ENCODE measurements at regions not wholly inside any gene's neighbourhood (a gene's known extent, or its start where the extent isn't known, plus 50 kb on each side); places are given as distances from the start of the nearest gene placed in this dataset.
"Not testable (repeated sequence)": the region's sequence is repeated elsewhere in the genome, so short reads cannot be mapped to it uniquely, and the experiment has no call there.

DNA sequence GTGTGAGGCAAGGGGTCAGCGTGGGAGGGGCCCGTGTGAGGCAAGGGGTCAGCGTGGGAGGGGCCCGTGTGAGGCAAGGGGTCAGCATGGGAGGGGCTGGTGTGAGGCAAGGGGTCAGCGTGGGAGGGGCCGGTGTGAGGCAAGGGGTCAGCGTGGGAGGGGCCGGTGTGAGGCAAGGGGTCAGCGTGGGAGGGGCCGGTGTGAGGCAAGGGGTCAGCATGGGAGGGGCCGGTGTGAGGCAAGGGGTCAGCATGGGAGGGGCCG is 119.2 kb downstream of the SEPTIN14 start:
- DNase-seq = not testable (repeated sequence)

DNA sequence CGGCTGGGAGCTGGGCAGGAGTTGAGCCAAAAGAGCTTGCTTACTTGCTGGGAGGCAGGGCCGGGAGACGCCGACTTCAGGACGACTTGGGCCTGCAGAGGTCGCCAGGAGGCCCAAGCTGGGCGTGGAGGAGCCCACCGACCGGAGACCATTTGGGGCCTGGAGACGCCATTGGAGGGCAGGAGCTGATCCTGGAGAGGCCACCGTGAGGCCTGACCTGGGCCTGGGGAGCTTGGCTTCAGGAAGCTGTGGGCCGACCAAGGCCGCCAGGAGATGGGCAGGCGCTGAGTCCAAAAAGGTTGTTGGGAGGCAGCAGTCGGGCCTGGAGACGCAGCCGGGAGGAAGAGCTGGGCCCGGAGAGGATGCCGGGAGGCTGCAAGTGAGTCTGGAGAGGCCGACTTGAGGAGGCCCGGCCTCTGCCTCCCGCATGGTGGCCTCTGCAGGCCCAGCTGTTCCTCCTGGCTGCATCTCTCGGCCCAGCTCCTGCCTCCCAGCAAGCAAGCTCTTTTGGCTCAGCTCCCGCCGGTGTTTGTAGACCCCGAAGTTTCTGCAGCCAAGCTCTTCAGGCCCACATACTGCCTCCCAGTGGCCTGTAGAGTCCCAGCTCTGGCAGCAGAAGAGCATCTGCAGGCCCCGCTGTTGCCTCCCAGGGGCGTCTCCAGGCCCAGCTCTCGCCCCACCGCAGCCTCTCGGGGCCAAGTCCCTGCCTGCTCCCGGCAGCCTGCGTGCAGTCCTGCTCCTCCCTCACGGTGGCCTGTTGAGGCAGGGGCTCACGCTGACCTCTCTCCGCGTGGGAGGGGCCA is 119.7 kb downstream of the SEPTIN14 start:
- DNase-seq = not testable (repeated sequence)

DNA sequence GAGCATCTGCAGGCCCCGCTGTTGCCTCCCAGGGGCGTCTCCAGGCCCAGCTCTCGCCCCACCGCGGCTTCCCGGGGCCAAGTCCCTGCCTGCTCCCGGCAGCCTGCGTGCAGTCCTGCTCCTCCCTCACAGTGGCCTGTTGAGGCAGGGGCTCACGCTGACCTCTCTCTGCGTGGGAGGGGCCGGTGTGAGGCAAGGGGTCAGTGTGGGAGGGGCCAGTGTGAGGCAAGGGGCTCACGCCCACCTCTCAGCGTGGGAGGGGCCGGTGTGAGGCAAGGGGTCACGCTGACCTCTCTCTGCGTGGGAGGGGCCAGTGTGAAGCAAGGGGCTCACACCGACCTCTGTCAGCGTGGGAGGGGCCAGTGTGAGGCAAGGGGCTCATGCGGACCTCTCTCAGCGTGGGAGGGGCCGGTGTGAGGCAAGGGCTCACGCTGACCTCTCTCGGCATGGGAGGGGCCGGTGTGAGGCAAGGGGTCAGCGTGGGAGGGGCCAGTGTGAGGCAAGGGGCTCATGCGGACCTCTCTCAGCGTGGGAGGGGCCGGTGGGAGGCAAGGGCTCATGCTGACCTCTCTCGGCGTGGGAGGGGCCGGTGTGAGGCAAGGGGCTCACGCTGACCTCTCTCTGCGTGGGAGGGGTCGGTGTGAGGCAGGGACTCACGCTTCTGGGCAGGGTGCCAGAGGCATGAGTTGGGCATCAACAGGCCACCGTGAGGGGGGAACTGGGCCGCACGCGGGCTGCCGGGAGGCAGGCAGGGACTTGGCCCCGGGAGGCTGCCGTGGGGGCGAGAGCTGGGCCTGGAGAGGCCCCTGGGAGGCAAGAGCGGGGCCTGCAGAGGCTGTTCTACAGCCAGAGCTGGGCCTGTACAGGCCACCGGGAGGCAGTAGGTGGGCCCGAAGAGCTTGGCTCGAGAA is 120.6 kb downstream of the SEPTIN14 start:
- DNase-seq = not testable (repeated sequence)

GRCh38 chr7:55740633-55741250 is 121.8 kb downstream of the SEPTIN14 start:
- DNase-seq = not testable (repeated sequence)

DNA sequence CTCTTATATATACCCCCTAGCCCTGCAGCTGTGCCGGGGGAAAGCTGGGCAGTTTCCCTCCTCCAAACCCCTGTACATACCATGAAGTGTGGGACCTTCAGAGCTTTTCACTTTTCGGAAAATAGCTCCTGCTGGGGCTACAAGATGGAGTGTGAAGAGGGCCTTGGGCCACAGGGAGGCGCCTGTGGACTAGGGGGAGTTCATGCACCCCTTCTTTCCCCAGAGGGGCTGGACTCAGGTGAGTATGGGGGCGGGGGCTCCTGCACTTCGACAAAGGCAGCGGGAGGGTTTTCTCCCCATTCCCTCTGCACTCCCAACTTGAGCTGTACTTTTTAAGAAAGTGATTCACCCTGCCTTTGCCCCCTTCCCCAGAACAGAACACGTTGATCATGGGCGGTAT is 122.5 kb downstream of the SEPTIN14 start:
- not testable (repeated sequence) for DNase-seq

DNA sequence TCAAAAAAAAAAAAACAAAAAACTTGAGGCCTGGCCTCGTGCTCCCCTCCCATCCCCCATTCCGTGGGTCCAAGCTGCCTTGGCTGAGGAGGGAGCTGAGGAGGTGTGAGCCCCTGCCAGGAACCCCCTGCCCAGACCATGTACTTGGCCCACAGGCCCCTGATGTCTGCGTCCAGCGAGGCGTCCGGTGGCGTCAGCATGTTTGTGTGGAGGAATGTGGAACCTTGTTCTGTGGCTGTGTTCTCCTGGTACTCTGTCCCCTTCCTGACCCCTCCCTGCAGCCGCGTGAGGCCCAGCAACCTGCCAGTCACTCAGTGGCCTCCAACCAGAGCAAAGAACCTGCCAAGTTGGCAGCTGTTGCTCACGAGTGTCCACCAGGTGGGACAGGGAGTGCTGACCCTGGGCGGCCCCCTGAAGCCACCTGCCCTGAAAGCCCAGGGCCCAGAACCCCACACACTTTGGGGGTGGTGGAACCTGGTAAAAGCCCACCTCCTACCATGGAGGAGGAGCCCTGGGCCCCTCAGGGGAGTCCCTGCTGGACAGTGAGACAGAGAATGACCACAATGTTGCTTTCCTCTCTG is 125.8 kb downstream of the SEPTIN14 start:
- not testable (repeated sequence) for DNase-seq

GRCh38 chr7:55733241-55734140 is 129.1 kb downstream of the SEPTIN14 start:
- no peak for DNase-seq

- DNase-seq = no peak
Measured at GRCh38 chr7:55731931-55732330, 130.6 kb downstream of the SEPTIN14 start.

GRCh38 chr7:55730197-55730596 is 132.4 kb downstream of the SEPTIN14 start:
- DNase-seq = no peak

DNA sequence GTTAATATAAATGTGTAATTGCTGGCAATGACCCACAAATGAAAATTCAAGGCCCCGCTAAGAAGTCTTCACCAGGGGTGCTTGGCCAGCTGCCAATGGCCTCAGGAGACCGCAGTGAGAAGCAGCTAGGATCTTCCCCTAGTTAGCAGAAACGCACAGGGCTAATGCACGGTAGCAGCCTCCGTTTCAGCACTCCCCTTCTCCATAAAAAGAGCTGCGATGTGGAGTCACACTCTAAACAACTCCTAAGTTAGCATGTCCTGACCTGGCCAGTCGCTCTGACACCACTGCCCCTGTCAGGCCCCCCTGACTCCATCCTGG is 139.0 kb downstream of the SEPTIN14 start:
- no peak for DNase-seq

- DNase-seq = not testable (repeated sequence)
Measured at GRCh38 chr7:55722874-55723620, 139.5 kb downstream of the SEPTIN14 start.

DNA sequence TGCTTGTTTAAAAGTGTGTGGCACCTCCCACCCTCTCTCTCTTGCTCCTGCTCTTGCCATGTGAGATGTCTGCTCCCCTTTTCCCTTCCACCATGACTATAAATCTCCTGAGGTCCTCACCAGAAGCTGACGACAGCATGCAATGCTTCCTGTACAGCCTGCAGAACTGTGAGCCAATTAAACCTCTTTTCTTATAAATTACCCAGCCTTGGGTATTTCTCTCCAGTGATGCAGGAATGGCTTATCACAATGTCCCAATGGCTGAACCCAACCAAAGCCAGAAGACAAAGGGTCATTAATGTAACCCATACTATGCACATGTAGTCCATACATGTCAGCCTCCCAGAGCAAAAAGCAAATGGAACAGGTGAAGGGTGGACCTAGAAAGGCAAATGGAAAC is 141.5 kb downstream of the SEPTIN14 start:
- DNase-seq = not testable (repeated sequence)

GRCh38 chr7:55715247-55715867 is 143.1 kb upstream of the VOPP1 start:
- not testable (repeated sequence) for DNase-seq

DNA sequence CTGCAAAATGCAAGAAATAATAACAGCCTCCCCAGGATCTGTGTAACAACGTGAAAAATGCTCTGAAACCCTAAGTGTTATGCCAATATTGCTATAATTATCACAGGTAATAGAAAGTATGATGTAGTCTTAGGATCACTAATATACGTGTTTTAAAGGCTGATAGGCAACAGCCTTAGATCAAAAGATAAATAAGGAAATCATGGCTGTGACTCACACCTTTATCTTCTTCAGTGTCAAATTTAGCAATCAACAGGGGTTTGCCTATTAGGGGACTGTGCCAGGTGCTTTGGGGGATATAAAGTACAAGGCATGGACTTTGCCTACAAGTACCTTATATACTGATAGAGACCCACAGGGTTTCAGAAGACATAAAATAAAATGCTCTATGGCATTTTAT is 142.1 kb upstream of the VOPP1 start:
- not testable (repeated sequence) for DNase-seq

DNA sequence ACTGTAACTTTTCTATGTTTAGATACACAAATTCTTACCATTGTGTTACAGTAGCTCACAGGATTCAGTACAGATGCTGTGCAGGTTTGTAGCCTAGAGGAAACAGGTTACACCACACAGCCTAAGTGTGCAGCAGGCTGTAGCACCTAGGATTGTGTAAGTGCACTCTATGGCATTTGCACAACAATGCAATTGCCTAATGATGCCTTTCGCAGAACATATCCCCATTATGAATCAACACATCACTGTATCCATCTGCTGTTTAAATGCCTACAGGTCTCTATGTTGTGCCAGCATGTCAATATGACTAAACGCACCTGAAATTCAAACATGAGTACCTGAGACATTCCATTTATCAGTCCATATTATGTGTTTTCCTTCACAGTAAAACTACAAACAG is 138.0 kb upstream of the VOPP1 start:
- DNase-seq = not testable (repeated sequence)

DNA sequence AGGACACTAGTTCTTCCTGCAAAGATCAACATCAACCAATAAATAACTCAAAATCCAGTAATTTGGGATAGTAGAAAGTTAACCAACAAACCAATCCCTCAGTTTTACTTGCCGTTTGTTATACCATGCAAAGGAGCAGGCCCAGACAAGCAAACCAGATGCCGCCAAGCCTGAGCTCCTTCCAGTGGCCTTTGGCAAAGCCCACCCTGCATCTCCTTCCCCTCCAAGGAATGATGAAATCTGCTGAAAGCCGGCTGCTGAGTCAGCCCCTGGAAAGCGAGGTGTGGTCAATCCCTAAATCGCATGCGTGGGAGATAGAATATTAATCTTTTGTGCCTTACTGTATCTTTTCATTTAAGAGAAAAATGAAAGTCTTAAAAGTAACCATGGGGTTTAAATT is 135.7 kb upstream of the VOPP1 start:
- not testable (repeated sequence) for DNase-seq

DNA sequence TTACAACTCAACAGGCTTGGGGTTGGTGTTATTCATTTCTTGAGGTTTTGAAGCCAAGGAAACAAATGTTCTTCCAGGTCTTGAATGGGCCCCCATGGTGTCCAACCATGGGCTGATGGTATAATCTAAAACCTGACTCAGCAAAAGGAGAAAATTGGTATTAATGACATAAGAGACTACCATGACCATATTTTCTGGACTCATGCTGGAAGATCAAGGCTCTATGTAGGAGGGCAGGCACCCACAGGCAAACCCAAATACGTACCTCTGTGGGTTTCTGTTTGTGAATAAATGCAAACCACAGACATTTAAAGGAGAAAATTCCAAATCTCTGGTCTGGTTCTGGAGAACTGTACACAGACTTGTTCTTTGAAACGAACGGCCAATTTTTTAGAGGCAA is 135.1 kb upstream of the VOPP1 start:
- DNase-seq = not testable (repeated sequence)

GRCh38 chr7:55706451-55707195 is 134.3 kb upstream of the VOPP1 start:
- not testable (repeated sequence) for DNase-seq

- not testable (repeated sequence) for DNase-seq
Measured at GRCh38 chr7:55705728-55706450, 133.6 kb upstream of the VOPP1 start.

DNA sequence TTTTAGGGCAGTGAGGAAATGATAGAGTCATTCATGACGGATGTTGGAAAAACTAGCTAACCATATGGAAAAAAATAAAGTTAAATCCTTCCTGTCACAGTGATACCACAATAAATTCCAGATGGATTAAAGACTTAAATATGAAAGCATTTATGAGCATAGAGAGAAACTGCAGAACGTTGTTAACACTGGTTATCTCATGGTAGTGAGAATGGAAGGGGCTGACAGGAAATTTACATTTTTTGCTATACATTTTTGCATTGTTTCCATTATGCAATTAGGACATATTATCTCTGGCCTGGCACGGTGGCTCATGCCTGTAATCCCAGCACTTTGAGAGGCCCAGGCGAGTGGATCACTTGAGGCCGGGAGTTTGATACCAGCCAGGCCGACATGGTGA is 130.5 kb upstream of the VOPP1 start:
- not testable (repeated sequence) for DNase-seq
